SU-DHL-6 (cell line): ENCODE measurements at regions not wholly inside any gene's neighbourhood (a gene's known extent, or its start where the extent isn't known, plus 50 kb on each side); places are given as distances from the start of the nearest gene placed in this dataset.

Experiments used
- H2AFZ ChIP-seq: fragments of 200-600 bp; sonication (generic); 2 replicates; pipeline ENCODE4 v1.6.1; 2014; ENCODE audit warnings: low read depth, mild to moderate bottlenecking, moderate library complexity, mixed read lengths, antibody characterized with exemption, low read length; ENCODE audit not compliant: severe bottlenecking
- H3F3A ChIP-seq: fragments of 200-600 bp; shearing (Covaris generic); 2 replicates; pipeline ENCODE4 v1.6.0; 2016; ENCODE audit warnings: antibody characterized with exemption, mild to moderate bottlenecking; ENCODE audit not compliant: insufficient read depth
- H3K27ac ChIP-seq: fragments of 200-600 bp; sonication (generic); 2 replicates; pipeline ENCODE4 v1.5.1; 2016; ENCODE audit warnings: low read depth, mild to moderate bottlenecking, low read length, moderate library complexity, mixed read lengths
- H3K27me3 ChIP-seq: fragments of 200-600 bp; sonication (generic), shearing (Covaris generic); 2 replicates; pipeline ENCODE4 v1.6.0; 2014; ENCODE audit warnings: mild to moderate bottlenecking, low read length
- H3K36me3 ChIP-seq: fragments of 200-600 bp; sonication (generic); 2 replicates; pipeline ENCODE4 v1.6.1; 2014; ENCODE audit warnings: mild to moderate bottlenecking, low read length, mixed read lengths
- H3K4me2 ChIP-seq: fragments of 300-600, 200-600 bp; shearing (Covaris generic), sonication (generic); 2 replicates; pipeline ENCODE4 v1.6.0; 2014; ENCODE audit warnings: low read length, low read depth, mild to moderate bottlenecking; ENCODE audit not compliant: poor library complexity, severe bottlenecking
- H3K4me3 ChIP-seq: fragments of 200-600 bp; sonication (generic); 2 replicates; pipeline ENCODE4 v1.5.1; 2014; ENCODE audit warnings: antibody characterized with exemption, low read length, mild to moderate bottlenecking, mixed read lengths; ENCODE audit not compliant: insufficient read depth, poor library complexity, severe bottlenecking
- H3K79me2 ChIP-seq: fragments of 200-600 bp; sonication (generic); 2 replicates; pipeline ENCODE4 v1.6.1; 2014; ENCODE audit warnings: mild to moderate bottlenecking, low read length, moderate library complexity; ENCODE audit not compliant: insufficient read depth
- H3K9ac ChIP-seq: fragments of 200-600 bp; sonication (generic); 2 replicates; pipeline ENCODE4 v1.7.0; 2014; ENCODE audit warnings: mild to moderate bottlenecking, low read length
- H3K9me2 ChIP-seq: fragments of 200-600 bp; sonication (generic); replicated peaks from 2 replicates; pipeline ENCODE4 v1.6.1; 2014; ENCODE audit warnings: low read length; ENCODE audit not compliant: insufficient read depth
- H3K9me3 ChIP-seq: fragments of 200-600 bp; sonication (generic); 2 replicates; pipeline ENCODE4 v1.6.1; 2014; ENCODE audit warnings: low read length, mixed read lengths; ENCODE audit not compliant: insufficient read depth
- H4K20me1 ChIP-seq: fragments of 200-600 bp; sonication (generic); 2 replicates; pipeline ENCODE4 v1.6.1; 2014; ENCODE audit warnings: low read depth, mild to moderate bottlenecking, antibody characterized with exemption, low read length, moderate library complexity, mixed read lengths
- CTCF ChIP-seq: fragments of 200-600 bp; sonication (generic); IDR thresholded peaks from one replicate; pipeline ENCODE4 v1.5.1; 2017; ENCODE audit warnings: antibody characterized with exemption, mild to moderate bottlenecking, low read length, moderate library complexity; ENCODE audit not compliant: insufficient read depth, poor library complexity, severe bottlenecking
- EZH2phosphoT487 ChIP-seq: fragments of 200-600 bp; sonication (generic), shearing (Covaris generic); conservative IDR thresholded peaks from 2 replicates; pipeline ENCODE4 v1.6.1; 2018; ENCODE audit warnings: mild to moderate bottlenecking, antibody characterized with exemption, low read length, moderate library complexity, mixed read lengths

GRCh38 chr1:47630346-47630745 lies 192.5 kb downstream of the FOXD2 start:
- no peak for TF ChIP-seq EZH2phosphoT487
- TF ChIP-seq CTCF, result no peak
- Histone ChIP-seq H3K9ac (no peak overlapping the region), H3K36me3 (no peaks in the 10 kb centered on the region), H3K27me3 (no peaks in the 10 kb centered on the region), H4K20me1 (no peaks in the 10 kb centered on the region), H3K9me3 (no peaks in the 10 kb centered on the region), H3K4me3 (no peak overlapping the region), H3K27ac (no peak overlapping the region), H3K4me2 (no peak overlapping the region), H3F3A (no peaks in the 10 kb centered on the region), H3K9me2 (no peaks in the 10 kb centered on the region), H2AFZ (no peak overlapping the region), H3K79me2 (no peaks in the 10 kb centered on the region)

GRCh38 chr1:47631411-47631995 lies 193.7 kb downstream of the FOXD2 start:
- H4K20me1 ChIP-seq, result no peaks in the 10 kb centered on the region
- H3K27me3 ChIP-seq, result no peaks in the 10 kb centered on the region
- H3K9ac ChIP-seq, result no peak overlapping the region
- H3K27ac ChIP-seq, result no peak overlapping the region
- H2AFZ ChIP-seq, result no peak overlapping the region
- H3K4me3 ChIP-seq, result no peak overlapping the region
- H3F3A ChIP-seq, result no peaks in the 10 kb centered on the region
- no peaks in the 10 kb centered on the region for H3K79me2 ChIP-seq
- TF ChIP-seq EZH2phosphoT487 (no peak), CTCF (no peak)
- H3K9me3 ChIP-seq, result no peaks in the 10 kb centered on the region
- H3K4me2 ChIP-seq, result no peak overlapping the region
- H3K36me3 ChIP-seq, result no peaks in the 10 kb centered on the region
- no peaks in the 10 kb centered on the region for H3K9me2 ChIP-seq

- Histone ChIP-seq H3K4me3 (no peak overlapping the region), H3K9ac (no peak overlapping the region), H3K9me3 (no peaks in the 10 kb centered on the region), H3K9me2 (no peaks in the 10 kb centered on the region), H3F3A (no peaks in the 10 kb centered on the region), H3K36me3 (no peaks in the 10 kb centered on the region), H3K27me3 (no peaks in the 10 kb centered on the region), H3K27ac (no peak overlapping the region), H3K4me2 (no peak overlapping the region), H3K79me2 (no peaks in the 10 kb centered on the region), H2AFZ (no peak overlapping the region), H4K20me1 (no peaks in the 10 kb centered on the region)
- TF ChIP-seq CTCF, result no peak
- TF ChIP-seq EZH2phosphoT487, result no peak
Observed at GRCh38 chr1:47635111-47635510, 197.3 kb downstream of the FOXD2 start.
